ENCODE measurements at regions not wholly inside any gene's neighbourhood (a gene's known extent, or its start where the extent isn't known, plus 50 kb on each side); places are given as distances from the start of the nearest gene placed in this dataset.

DNA sequence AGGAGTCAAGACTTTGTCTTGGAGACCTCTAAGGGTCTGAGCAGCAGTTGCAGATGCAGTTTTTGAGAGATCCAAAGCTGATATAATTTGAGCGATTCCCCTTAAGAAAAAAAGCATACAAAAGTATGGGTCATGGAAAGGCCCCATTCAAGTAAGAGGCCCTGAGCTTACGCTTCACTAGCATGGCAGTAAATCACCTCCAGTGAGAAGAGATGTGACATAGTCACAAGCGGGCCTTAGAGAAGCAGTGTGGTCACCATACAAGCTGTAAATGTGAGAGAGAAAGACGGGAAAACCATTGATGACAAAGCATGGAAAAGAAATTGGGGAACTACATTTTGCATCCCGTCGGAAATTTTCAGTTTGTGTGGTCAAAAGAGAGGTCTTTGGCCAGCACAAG, 70.6 kb upstream of the GSC start:
- ChIA-PET POLR2A (no interaction called here), CTCF (no interaction called here)
- Histone ChIP-seq H3K27me3 (ENCODE audit: control insufficient read depth, insufficient read depth, low read length) (no peaks in the 10 kb centered on the region), H3K27ac (ENCODE audit: low read length) (no peak overlapping the region), H3K4me1 (ENCODE audit: control insufficient read depth, insufficient read depth, low read length) (no peaks in the 10 kb centered on the region), H3K4me3 (ENCODE audit: low read depth in 2 of 2, low read length in 2 of 2) (no peak overlapping the region), H3K9me3 (ENCODE audit: control insufficient read depth, insufficient read depth, low read depth, low read length) (no peaks in the 10 kb centered on the region), H3K36me3 (ENCODE audit: control insufficient read depth, insufficient read depth, low read length) (no peaks in the 10 kb centered on the region)
- intact Hi-C loops (cut with micrococcal nuclease; ENCODE audit: unreplicated experiment) = no loop called here
- in situ Hi-C loops (cut with HindIII; ENCODE audit: low pct_unique_long_range_greater_than_20kb, low sequenced_read_pairs) = no loop called here
- no peak for ATAC-seq
- DNase-seq (ENCODE audit: low read depth, low spot score) = no peak
- BruUV-seq (replicated peaks) = no TSS peak
- TF ChIP-seq, protein P1, sequence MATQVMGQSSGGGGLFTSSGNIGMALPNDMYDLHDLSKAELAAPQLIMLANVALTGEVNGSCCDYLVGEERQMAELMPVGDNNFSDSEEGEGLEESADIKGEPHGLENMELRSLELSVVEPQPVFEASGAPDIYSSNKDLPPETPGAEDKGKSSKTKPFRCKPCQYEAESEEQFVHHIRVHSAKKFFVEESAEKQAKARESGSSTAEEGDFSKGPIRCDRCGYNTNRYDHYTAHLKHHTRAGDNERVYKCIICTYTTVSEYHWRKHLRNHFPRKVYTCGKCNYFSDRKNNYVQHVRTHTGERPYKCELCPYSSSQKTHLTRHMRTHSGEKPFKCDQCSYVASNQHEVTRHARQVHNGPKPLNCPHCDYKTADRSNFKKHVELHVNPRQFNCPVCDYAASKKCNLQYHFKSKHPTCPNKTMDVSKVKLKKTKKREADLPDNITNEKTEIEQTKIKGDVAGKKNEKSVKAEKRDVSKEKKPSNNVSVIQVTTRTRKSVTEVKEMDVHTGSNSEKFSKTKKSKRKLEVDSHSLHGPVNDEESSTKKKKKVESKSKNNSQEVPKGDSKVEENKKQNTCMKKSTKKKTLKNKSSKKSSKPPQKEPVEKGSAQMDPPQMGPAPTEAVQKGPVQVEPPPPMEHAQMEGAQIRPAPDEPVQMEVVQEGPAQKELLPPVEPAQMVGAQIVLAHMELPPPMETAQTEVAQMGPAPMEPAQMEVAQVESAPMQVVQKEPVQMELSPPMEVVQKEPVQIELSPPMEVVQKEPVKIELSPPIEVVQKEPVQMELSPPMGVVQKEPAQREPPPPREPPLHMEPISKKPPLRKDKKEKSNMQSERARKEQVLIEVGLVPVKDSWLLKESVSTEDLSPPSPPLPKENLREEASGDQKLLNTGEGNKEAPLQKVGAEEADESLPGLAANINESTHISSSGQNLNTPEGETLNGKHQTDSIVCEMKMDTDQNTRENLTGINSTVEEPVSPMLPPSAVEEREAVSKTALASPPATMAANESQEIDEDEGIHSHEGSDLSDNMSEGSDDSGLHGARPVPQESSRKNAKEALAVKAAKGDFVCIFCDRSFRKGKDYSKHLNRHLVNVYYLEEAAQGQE (IDR thresholded peaks at IDR 0.05; ENCODE audit: insufficient read depth in 1 of 2, low read depth in 2 of 2, low read length in 1 of 2) = no peak
- no peak for TF ChIP-seq SIN3A (IDR thresholded peaks at IDR 0.05; ENCODE audit: borderline replicate concordance, insufficient read depth, low read depth, low read length)

DNA sequence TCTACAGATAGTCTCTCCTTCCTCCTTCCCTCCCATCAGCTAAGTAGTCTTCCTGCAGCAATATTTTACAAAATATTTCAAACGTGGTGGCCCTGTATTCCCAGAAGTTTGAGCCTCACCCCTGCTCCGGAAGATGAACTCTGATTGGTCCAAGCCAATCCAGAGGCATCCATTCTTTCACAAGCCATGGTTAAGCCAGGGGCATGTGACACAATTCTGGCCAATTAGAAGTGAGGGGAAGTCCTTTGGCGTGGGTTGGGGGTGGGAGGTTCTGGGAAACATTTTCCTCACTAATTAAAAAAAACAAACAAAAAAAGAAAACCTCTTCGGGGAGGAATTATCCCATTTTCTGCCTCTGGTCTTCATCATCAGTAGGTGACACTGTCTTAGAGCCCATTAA, 69.4 kb upstream of the GSC start:
- Histone ChIP-seq H3K36me3 (ENCODE audit: control insufficient read depth, insufficient read depth, low read length) (no peaks in the 10 kb centered on the region), H3K27me3 (ENCODE audit: control insufficient read depth, insufficient read depth, low read length) (no peaks in the 10 kb centered on the region), H3K4me1 (ENCODE audit: control insufficient read depth, insufficient read depth, low read length) (no peaks in the 10 kb centered on the region), H3K27ac (ENCODE audit: low read length) (no peak overlapping the region), H3K9me3 (ENCODE audit: control insufficient read depth, insufficient read depth, low read depth, low read length) (no peaks in the 10 kb centered on the region), H3K4me3 (ENCODE audit: low read depth in 2 of 2, low read length in 2 of 2) (no peak overlapping the region)
- TF ChIP-seq TCF7L2 (IDR thresholded peaks at IDR 0.05; ENCODE audit: low read depth, low read length) = no peak
- TF ChIP-seq, protein P2, sequence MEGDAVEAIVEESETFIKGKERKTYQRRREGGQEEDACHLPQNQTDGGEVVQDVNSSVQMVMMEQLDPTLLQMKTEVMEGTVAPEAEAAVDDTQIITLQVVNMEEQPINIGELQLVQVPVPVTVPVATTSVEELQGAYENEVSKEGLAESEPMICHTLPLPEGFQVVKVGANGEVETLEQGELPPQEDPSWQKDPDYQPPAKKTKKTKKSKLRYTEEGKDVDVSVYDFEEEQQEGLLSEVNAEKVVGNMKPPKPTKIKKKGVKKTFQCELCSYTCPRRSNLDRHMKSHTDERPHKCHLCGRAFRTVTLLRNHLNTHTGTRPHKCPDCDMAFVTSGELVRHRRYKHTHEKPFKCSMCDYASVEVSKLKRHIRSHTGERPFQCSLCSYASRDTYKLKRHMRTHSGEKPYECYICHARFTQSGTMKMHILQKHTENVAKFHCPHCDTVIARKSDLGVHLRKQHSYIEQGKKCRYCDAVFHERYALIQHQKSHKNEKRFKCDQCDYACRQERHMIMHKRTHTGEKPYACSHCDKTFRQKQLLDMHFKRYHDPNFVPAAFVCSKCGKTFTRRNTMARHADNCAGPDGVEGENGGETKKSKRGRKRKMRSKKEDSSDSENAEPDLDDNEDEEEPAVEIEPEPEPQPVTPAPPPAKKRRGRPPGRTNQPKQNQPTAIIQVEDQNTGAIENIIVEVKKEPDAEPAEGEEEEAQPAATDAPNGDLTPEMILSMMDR (IDR thresholded peaks at IDR 0.05) = no peak
- no peak for TF ChIP-seq SIN3A (IDR thresholded peaks at IDR 0.05; ENCODE audit: borderline replicate concordance, insufficient read depth, low read depth, low read length)
- TF ChIP-seq, protein P1 (IDR thresholded peaks at IDR 0.05; ENCODE audit: insufficient read depth in 1 of 2, low read depth in 2 of 2, low read length in 1 of 2) = no peak
- no peak for TF ChIP-seq POLR2AphosphoS5 (IDR thresholded peaks at IDR 0.05; ENCODE audit: low read depth, low read length)
- ChIA-PET CTCF (no interaction called here), POLR2A (no interaction called here)
- DNase-seq (ENCODE audit: low read depth, low spot score) (no peak), ATAC-seq (no peak)
- intact Hi-C loops (cut with micrococcal nuclease; ENCODE audit: unreplicated experiment) (no loop called here), in situ Hi-C loops (cut with HindIII; ENCODE audit: low pct_unique_long_range_greater_than_20kb, low sequenced_read_pairs) (no loop called here)
- no TSS peak for BruUV-seq (replicated peaks)
